Fibroblast of pulmonary artery (primary cell): ENCODE measurements at regions not wholly inside any gene's neighbourhood (a gene's known extent, or its start where the extent isn't known, plus 50 kb on each side); places are given as distances from the start of the nearest gene placed in this dataset.
A peak's percentile ranks its signal among the peaks of the same experiment; 100 is the strongest.

Source experiments
- DNase-seq: peaks from one replicate; pipeline ENCODE4 v3.0.0-alpha.2; 2010; ENCODE audit warnings: low read depth
- H3K4me3 ChIP-seq: replicated peaks from 2 replicates; pipeline ENCODE4 v1.5.1; 2011; ENCODE audit warnings: low read depth, mild to moderate bottlenecking, control low read depth, low read length, moderate library complexity
- CTCF ChIP-seq: IDR thresholded peaks from 2 replicates; pipeline ENCODE4 v1.5.1; 2011; ENCODE audit warnings: mild to moderate bottlenecking, control low read depth, low read length, inconsistent platforms; ENCODE audit errors: missing control alignments

GRCh38 chr14:94938016-94938415 is 168.1 kb upstream of the GSC start:
- no peak overlapping the region for H3K4me3 ChIP-seq
- DNase-seq = no peak
- no peak for TF ChIP-seq CTCF

GRCh38 chr14:94936901-94937685 is 167.2 kb upstream of the GSC start:
- TF ChIP-seq CTCF = no peak
- H3K4me3 ChIP-seq = no peak overlapping the region
- DNase-seq = no peak

GRCh38 chr14:94936401-94936892 is 166.5 kb upstream of the GSC start:
- H3K4me3 ChIP-seq = no peak overlapping the region
- peak; percentile 41 for DNase-seq

GRCh38 chr14:94935706-94936300 is 165.9 kb upstream of the GSC start:
- H3K4me3 ChIP-seq = no peak overlapping the region
- no peak for DNase-seq
- no peak for TF ChIP-seq CTCF

More at GRCh38 chr14:94936401-94936892, 166.5 kb upstream of the GSC start:
- no peak for TF ChIP-seq CTCF

- DNase-seq = no peak
- TF ChIP-seq CTCF = no peak
- no peak overlapping the region for H3K4me3 ChIP-seq
Observed at GRCh38 chr14:94934276-94934810, 164.4 kb upstream of the GSC start.

DNA sequence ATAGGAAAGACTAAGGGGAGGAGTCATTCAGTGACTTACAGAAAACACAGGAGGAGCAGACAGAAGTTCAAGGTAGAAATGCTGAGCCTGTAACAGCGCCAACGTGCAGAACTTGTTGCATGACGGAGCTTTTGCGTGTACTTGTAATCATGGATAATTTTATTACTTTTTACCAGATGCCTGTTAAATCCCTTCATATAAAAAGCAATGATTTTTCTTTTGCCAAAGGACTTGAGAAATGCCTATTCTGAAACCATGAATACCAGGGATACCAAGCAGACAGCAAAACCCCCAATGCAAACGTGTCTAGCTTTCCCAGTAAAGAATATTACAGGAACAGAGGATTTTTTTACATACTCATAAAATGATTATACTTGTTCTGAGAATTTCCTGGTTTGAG is 163.6 kb upstream of the GSC start:
- no peak for DNase-seq
- no peak overlapping the region for H3K4me3 ChIP-seq
- no peak for TF ChIP-seq CTCF

DNA sequence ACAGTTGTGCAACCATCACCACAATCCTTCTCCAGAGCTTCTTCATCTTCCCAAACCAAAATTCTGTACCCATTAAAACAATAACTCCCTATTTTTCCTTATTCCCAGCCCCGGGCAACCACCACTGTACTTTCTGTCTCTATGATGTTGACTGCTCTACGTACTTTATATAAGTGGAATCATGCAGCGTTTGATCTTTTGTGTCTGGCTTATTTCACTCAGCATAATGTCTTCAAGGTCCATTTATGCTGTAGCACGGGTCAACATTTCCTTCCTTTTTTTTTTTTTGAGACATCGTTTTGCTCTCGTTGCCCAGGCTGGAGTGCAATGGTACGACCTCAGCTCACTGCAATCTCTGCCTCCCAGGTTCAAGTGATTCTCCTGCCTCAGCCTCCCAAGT is 162.7 kb upstream of the GSC start:
- DNase-seq = no peak
- no peak for TF ChIP-seq CTCF
- H3K4me3 ChIP-seq = no peak overlapping the region
